DOHH2 (cell line): ENCODE measurements at regions not wholly inside any gene's neighbourhood (a gene's known extent, or its start where the extent isn't known, plus 50 kb on each side); places are given as distances from the start of the nearest gene placed in this dataset.

Source experiments
- EZH2phosphoT487 ChIP-seq: fragments of 200-600 bp; sonication (generic); IDR thresholded peaks from 2 replicates; pipeline ENCODE4 v1.6.1; 2017; ENCODE audit warnings: borderline replicate concordance, mild to moderate bottlenecking, antibody characterized with exemption, low read length, moderate library complexity, mixed read lengths
- TF ChIP-seq, protein P1 (sequence below): fragments of 200-600 bp; sonication (generic); IDR thresholded peaks from one replicate; pipeline ENCODE4 v1.5.1; 2014; ENCODE audit warnings: antibody characterized with exemption, mild to moderate bottlenecking, low read depth, low read length; ENCODE audit not compliant: poor library complexity, severe bottlenecking

DNA sequence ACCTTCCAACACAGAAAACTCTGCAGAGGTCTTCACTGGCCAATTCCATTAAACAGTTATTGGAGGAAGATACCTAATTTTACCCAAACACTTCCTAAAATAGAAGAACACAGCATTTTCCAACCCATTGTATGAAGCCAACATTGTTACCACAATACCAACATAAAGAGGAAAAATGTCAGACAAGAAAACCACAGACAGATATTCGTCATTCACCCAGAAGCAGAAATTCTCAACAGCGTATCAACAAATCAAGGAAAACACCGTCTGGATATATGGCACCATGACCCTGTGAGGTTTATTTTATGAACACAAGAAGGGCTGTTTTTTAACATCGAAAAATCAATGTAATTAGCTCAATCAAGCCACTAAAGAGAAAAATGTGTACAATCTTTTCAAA is 255.6 kb downstream of the ASMT start:
- TF ChIP-seq, protein P1, sequence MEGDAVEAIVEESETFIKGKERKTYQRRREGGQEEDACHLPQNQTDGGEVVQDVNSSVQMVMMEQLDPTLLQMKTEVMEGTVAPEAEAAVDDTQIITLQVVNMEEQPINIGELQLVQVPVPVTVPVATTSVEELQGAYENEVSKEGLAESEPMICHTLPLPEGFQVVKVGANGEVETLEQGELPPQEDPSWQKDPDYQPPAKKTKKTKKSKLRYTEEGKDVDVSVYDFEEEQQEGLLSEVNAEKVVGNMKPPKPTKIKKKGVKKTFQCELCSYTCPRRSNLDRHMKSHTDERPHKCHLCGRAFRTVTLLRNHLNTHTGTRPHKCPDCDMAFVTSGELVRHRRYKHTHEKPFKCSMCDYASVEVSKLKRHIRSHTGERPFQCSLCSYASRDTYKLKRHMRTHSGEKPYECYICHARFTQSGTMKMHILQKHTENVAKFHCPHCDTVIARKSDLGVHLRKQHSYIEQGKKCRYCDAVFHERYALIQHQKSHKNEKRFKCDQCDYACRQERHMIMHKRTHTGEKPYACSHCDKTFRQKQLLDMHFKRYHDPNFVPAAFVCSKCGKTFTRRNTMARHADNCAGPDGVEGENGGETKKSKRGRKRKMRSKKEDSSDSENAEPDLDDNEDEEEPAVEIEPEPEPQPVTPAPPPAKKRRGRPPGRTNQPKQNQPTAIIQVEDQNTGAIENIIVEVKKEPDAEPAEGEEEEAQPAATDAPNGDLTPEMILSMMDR, result no peak
- TF ChIP-seq EZH2phosphoT487, result no peak
